ENCODE measurements at regions not wholly inside any gene's neighbourhood (a gene's known extent, or its start where the extent isn't known, plus 50 kb on each side); places are given as distances from the start of the nearest gene placed in this dataset.

GRCh38 chr19:31154021-31154420 is 195.2 kb downstream of the TSHZ3 start:
- no peak for DNase-seq

- DNase-seq, result no peak
Measured at GRCh38 chr19:31152906-31153305, 196.3 kb downstream of the TSHZ3 start.

GRCh38 chr19:31149441-31149941 is 199.7 kb downstream of the TSHZ3 start:
- DNase-seq, result no peak

- DNase-seq, result no peak
Measured at GRCh38 chr19:31148671-31149070, 200.6 kb downstream of the TSHZ3 start.

- DNase-seq, result no peak
Measured at GRCh38 chr19:31147234-31147633, 202.0 kb downstream of the TSHZ3 start.

GRCh38 chr19:31146546-31147183 is 202.6 kb downstream of the TSHZ3 start:
- no peak for DNase-seq

GRCh38 chr19:31146015-31146414 is 203.2 kb downstream of the TSHZ3 start:
- DNase-seq, result no peak

GRCh38 chr19:31145007-31145406 is 204.2 kb downstream of the TSHZ3 start:
- DNase-seq, result no peak

GRCh38 chr19:31144075-31144870 is 205.0 kb downstream of the TSHZ3 start:
- DNase-seq, result no peak

- DNase-seq, result no peak
Measured at GRCh38 chr19:31141301-31141700, 207.9 kb downstream of the TSHZ3 start.

- no peak for DNase-seq
Measured at GRCh38 chr19:31140717-31141116, 208.5 kb downstream of the TSHZ3 start.

- DNase-seq, result no peak
Measured at GRCh38 chr19:31139871-31140505, 209.2 kb downstream of the TSHZ3 start.

- DNase-seq, result no peak
Measured at GRCh38 chr19:31138077-31138476, 211.2 kb downstream of the TSHZ3 start.

GRCh38 chr19:31135841-31136240 is 213.4 kb downstream of the TSHZ3 start:
- DNase-seq, result no peak

GRCh38 chr19:31132753-31133110 is 216.5 kb downstream of the TSHZ3 start:
- no peak for DNase-seq

- DNase-seq, result no peak
Measured at GRCh38 chr19:31128291-31128690, 220.9 kb downstream of the TSHZ3 start.

GRCh38 chr19:31127134-31127967 is 221.9 kb downstream of the TSHZ3 start:
- no peak for DNase-seq

GRCh38 chr19:31126236-31126635 is 223.0 kb downstream of the TSHZ3 start:
- DNase-seq, result no peak

GRCh38 chr19:31125071-31125470 is 224.2 kb downstream of the TSHZ3 start:
- DNase-seq, result no peak

GRCh38 chr19:31121501-31121900 is 227.7 kb downstream of the TSHZ3 start:
- DNase-seq, result no peak

GRCh38 chr19:31120952-31121351 is 228.3 kb downstream of the TSHZ3 start:
- no peak for DNase-seq

GRCh38 chr19:31119951-31120690 is 229.1 kb downstream of the TSHZ3 start:
- no peak for DNase-seq
